ENCODE measurements at regions not wholly inside any gene's neighbourhood (a gene's known extent, or its start where the extent isn't known, plus 50 kb on each side); places are given as distances from the start of the nearest gene placed in this dataset.

GRCh38 chr7:113446791-113447190 is 328.4 kb upstream of the SMIM30 start:
- TF ChIP-seq POLR2A (IDR thresholded peaks at IDR 0.05) = no peak
- no peak for TF ChIP-seq POLR2AphosphoS5 (IDR thresholded peaks at IDR 0.05; ENCODE audit: insufficient read depth in 1 of 2, low read depth in 1 of 2)
